DOHH2 (cell line): ENCODE measurements at regions not wholly inside any gene's neighbourhood (a gene's known extent, or its start where the extent isn't known, plus 50 kb on each side); places are given as distances from the start of the nearest gene placed in this dataset.

ENCODE experiments used
- H3F3A ChIP-seq: fragments of 200-600 bp; sonication (generic), shearing (Covaris generic); 2 replicates; pipeline ENCODE4 v1.6.0; 2016; ENCODE audit warnings: antibody characterized with exemption, mild to moderate bottlenecking; ENCODE audit not compliant: control insufficient read depth, insufficient read depth
- H3K27ac ChIP-seq: fragments of 200-600 bp; sonication (generic); 2 replicates; pipeline ENCODE4 v1.5.1; 2014; ENCODE audit warnings: low read depth, mild to moderate bottlenecking, low read length, moderate library complexity
- H3K27me3 ChIP-seq: fragments of 200-600 bp; sonication (generic); 2 replicates; pipeline ENCODE4 v1.6.1; 2014; ENCODE audit warnings: mild to moderate bottlenecking, low read length, mixed read lengths; ENCODE audit not compliant: control insufficient read depth
- H3K36me3 ChIP-seq: fragments of 200-600 bp; sonication (generic); 2 replicates; pipeline ENCODE4 v1.6.1; 2014; ENCODE audit warnings: mild to moderate bottlenecking, low read length, moderate library complexity, mixed read lengths; ENCODE audit not compliant: control insufficient read depth
- H3K4me1 ChIP-seq: fragments of 200-600 bp; sonication (generic); 2 replicates; pipeline ENCODE4 v1.6.1; 2014; ENCODE audit warnings: mild to moderate bottlenecking, low read length, mixed read lengths; ENCODE audit not compliant: control insufficient read depth
- H3K4me2 ChIP-seq: fragments of 200-600 bp; sonication (generic); 2 replicates; pipeline ENCODE4 v1.6.0; 2014; ENCODE audit warnings: mild to moderate bottlenecking, low read length, moderate library complexity
- H3K4me3 ChIP-seq: fragments of 200-600 bp; sonication (generic); 2 replicates; pipeline ENCODE4 v1.5.1; 2014; ENCODE audit warnings: mild to moderate bottlenecking, low read length, mixed read lengths
- H3K79me2 ChIP-seq: fragments of 200-600 bp; sonication (generic); 2 replicates; pipeline ENCODE4 v1.6.1; 2014; ENCODE audit warnings: mild to moderate bottlenecking, low read length, mixed read lengths; ENCODE audit not compliant: control insufficient read depth
- H3K9me2 ChIP-seq: fragments of 200-600 bp; sonication (generic); replicated peaks from 2 replicates; pipeline ENCODE4 v1.6.1; 2014; ENCODE audit warnings: mild to moderate bottlenecking, low read length, mixed read lengths; ENCODE audit not compliant: control insufficient read depth
- H3K9me3 ChIP-seq: fragments of 200-600 bp; sonication (generic); 2 replicates; pipeline ENCODE4 v1.6.1; 2014; ENCODE audit warnings: antibody characterized with exemption, low read length, mixed read lengths; ENCODE audit not compliant: control insufficient read depth, insufficient read depth
- H4K20me1 ChIP-seq: fragments of 200-600 bp; sonication (generic); 2 replicates; pipeline ENCODE4 v1.6.0; 2014; ENCODE audit warnings: low read depth, mild to moderate bottlenecking, antibody characterized with exemption, low read length, moderate library complexity; ENCODE audit not compliant: control insufficient read depth, insufficient read depth
- EZH2phosphoT487 ChIP-seq: fragments of 200-600 bp; sonication (generic); IDR thresholded peaks from 2 replicates; pipeline ENCODE4 v1.6.1; 2017; ENCODE audit warnings: borderline replicate concordance, mild to moderate bottlenecking, antibody characterized with exemption, low read length, moderate library complexity, mixed read lengths
- TF ChIP-seq, protein P1 (sequence below): fragments of 200-600 bp; sonication (generic); IDR thresholded peaks from one replicate; pipeline ENCODE4 v1.5.1; 2014; ENCODE audit warnings: antibody characterized with exemption, mild to moderate bottlenecking, low read depth, low read length; ENCODE audit not compliant: poor library complexity, severe bottlenecking

DNA sequence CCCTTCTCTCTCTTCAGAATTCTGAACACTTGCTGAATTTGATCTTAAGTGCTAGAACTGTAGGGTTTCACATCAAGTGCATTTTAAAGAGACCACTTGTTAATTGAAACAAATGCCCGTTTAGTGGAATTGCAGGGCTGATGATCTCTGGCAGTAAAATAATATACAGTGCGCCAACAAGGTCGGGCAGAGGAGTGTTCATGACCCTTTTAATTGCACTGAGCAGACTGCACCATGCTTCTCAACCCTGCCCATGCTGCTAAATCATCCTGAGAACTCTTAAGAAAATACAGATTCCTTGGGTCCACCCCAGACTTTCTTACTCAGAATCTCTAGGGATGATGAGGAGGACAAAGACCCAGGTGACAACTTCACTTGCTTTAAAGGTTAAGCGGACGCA is 73.5 kb downstream of the SC5D start:
- Histone ChIP-seq H3K36me3 (peaks cover 5% of the 10 kb centered on the region; the same call in 1 of the 2 replicates), H3K9me3 (no peaks in the 10 kb centered on the region), H3K4me2 (peak overlapping the region; percentile 99), H3K4me3 (peak overlapping the region; percentile 70; the same call in 1 of the 2 replicates), H3F3A (peaks cover 22% of the 10 kb centered on the region), H3K27ac (peak overlapping the region; percentile 99), H3K79me2 (no peaks in the 10 kb centered on the region), H3K27me3 (no peaks in the 10 kb centered on the region), H3K9me2 (no peaks in the 10 kb centered on the region), H4K20me1 (no peaks in the 10 kb centered on the region), H3K4me1 (peaks cover 65% of the 10 kb centered on the region)
- TF ChIP-seq, protein P1, sequence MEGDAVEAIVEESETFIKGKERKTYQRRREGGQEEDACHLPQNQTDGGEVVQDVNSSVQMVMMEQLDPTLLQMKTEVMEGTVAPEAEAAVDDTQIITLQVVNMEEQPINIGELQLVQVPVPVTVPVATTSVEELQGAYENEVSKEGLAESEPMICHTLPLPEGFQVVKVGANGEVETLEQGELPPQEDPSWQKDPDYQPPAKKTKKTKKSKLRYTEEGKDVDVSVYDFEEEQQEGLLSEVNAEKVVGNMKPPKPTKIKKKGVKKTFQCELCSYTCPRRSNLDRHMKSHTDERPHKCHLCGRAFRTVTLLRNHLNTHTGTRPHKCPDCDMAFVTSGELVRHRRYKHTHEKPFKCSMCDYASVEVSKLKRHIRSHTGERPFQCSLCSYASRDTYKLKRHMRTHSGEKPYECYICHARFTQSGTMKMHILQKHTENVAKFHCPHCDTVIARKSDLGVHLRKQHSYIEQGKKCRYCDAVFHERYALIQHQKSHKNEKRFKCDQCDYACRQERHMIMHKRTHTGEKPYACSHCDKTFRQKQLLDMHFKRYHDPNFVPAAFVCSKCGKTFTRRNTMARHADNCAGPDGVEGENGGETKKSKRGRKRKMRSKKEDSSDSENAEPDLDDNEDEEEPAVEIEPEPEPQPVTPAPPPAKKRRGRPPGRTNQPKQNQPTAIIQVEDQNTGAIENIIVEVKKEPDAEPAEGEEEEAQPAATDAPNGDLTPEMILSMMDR = no peak
- TF ChIP-seq EZH2phosphoT487 = no peak

DNA sequence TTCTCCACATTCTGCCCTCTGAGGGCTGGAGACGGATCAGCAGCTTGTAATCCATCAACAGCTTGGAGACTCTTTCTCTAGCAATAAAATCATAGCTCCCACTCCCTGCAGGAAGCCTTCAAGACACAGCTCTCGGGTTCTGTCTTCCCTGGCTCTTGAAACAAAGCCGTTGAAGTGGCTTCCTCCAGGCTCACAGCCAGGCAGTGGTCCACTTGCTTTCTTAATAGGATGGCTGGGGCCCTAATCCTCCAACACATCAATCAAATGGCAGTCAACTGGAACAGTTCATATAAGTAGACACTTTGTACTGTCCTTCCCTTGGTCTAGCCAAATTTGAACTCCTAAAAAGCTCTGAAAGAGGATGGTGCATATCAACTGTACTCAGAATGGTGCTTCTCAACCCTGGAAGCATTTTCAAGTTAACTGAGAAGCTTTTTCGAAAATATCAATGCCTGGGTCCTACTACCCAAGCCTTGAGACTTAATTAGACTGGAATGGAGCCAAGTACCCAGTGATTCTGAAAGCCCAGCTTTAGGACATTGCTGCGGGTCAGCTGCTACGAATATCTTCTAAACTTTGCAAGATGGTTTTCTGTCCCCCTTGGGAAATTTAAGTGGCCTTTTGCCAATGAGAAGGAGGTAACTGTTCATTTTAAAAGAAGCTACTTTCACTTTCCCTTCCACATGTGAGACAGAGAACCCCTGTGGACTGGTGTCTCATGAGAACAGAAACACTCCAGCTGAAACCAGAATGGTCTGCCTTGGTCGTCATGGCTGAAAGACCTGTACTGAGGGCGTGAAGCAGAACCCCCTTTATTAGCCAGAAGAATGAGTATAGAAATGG is 74.7 kb downstream of the SC5D start:
- Histone ChIP-seq H4K20me1 (no peaks in the 10 kb centered on the region), H3K4me3 (peak overlapping the region; percentile 70), H3F3A (peaks cover 28% of the 10 kb centered on the region), H3K4me1 (peaks cover 77% of the 10 kb centered on the region), H3K9me2 (no peaks in the 10 kb centered on the region), H3K27ac (peak overlapping the region; percentile 99), H3K79me2 (no peaks in the 10 kb centered on the region), H3K4me2 (peak overlapping the region; percentile 99), H3K9me3 (no peaks in the 10 kb centered on the region), H3K27me3 (no peaks in the 10 kb centered on the region), H3K36me3 (peaks cover 5% of the 10 kb centered on the region; the same call in 1 of the 2 replicates)
- TF ChIP-seq EZH2phosphoT487 = no peak
- TF ChIP-seq, protein P1 = no peak

DNA sequence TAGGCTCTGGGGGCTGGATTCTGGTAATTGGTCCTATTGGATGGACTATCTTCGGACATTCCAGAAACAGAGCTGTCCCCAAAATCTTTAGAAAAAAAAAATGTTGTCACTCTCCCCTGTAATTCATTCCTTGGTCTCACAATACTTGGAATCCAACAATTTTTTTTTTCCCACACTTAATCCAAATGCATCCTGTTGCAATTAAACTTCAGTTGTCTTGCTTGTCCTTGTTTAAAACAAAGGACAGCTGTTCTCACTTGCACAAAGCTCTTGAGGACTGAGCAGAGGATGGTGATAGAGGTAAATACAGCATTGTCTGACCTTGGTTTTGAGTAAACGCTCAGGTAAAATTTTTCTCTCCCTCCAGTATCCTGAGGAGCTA is 75.3 kb downstream of the SC5D start:
- H3K4me2 ChIP-seq = peak overlapping the region; percentile 99
- H3K4me3 ChIP-seq = peak overlapping the region; percentile 70

More for the DNA sequence above, 75.3 kb downstream of the SC5D start:
- H3K36me3 ChIP-seq = peaks cover 9% of the 10 kb centered on the region; the same call in 1 of the 2 replicates
- H3K9me3 ChIP-seq = no peaks in the 10 kb centered on the region
- H3K79me2 ChIP-seq = no peaks in the 10 kb centered on the region
- no peaks in the 10 kb centered on the region for H3K27me3 ChIP-seq
- no peaks in the 10 kb centered on the region for H4K20me1 ChIP-seq
- no peaks in the 10 kb centered on the region for H3K9me2 ChIP-seq
- TF ChIP-seq, protein P1 = no peak
- TF ChIP-seq EZH2phosphoT487 = no peak
- H3K4me1 ChIP-seq = peaks cover 83% of the 10 kb centered on the region
- H3F3A ChIP-seq = peaks cover 31% of the 10 kb centered on the region
- H3K27ac ChIP-seq = peak overlapping the region; percentile 99
